ENCODE measurements at regions not wholly inside any gene's neighbourhood (a gene's known extent, or its start where the extent isn't known, plus 50 kb on each side); places are given as distances from the start of the nearest gene placed in this dataset.
"Not testable (repeated sequence)": the region's sequence is repeated elsewhere in the genome, so short reads cannot be mapped to it uniquely, and the experiment has no call there.

GRCh38 chr6:9365378-9365777 is 930.0 kb upstream of the SLC35B3 start:
- DNase-seq = no peak

- no peak for DNase-seq
Measured at GRCh38 chr6:9361749-9362148, 926.4 kb upstream of the SLC35B3 start.

- DNase-seq = no peak
Measured at GRCh38 chr6:9360881-9361280, 925.5 kb upstream of the SLC35B3 start.

GRCh38 chr6:9347608-9348007 is 912.3 kb upstream of the SLC35B3 start:
- no peak for DNase-seq

- no peak for DNase-seq
Measured at GRCh38 chr6:9346923-9347322, 911.6 kb upstream of the SLC35B3 start.

- no peak for DNase-seq
Measured at GRCh38 chr6:9335431-9335830, 900.1 kb upstream of the SLC35B3 start.

- no peak for DNase-seq
Measured at GRCh38 chr6:9334979-9335378, 899.6 kb upstream of the SLC35B3 start.

- DNase-seq = no peak
Measured at GRCh38 chr6:9332241-9332780, 897.0 kb upstream of the SLC35B3 start.

GRCh38 chr6:9316831-9317230 is 881.5 kb upstream of the SLC35B3 start:
- DNase-seq = no peak

GRCh38 chr6:9315966-9316650 is 880.8 kb upstream of the SLC35B3 start:
- DNase-seq = no peak

GRCh38 chr6:9308284-9308683 is 872.9 kb upstream of the SLC35B3 start:
- DNase-seq = no peak

- no peak for DNase-seq
Measured at GRCh38 chr6:9307786-9308185, 872.4 kb upstream of the SLC35B3 start.

GRCh38 chr6:9307187-9307586 is 871.8 kb upstream of the SLC35B3 start:
- DNase-seq = no peak

- DNase-seq = no peak
Measured at GRCh38 chr6:9295644-9296043, 860.3 kb upstream of the SLC35B3 start.

GRCh38 chr6:9292975-9293374 is 857.6 kb upstream of the SLC35B3 start:
- peak; percentile 0 for DNase-seq

GRCh38 chr6:9290342-9290741 is 855.0 kb upstream of the SLC35B3 start:
- not testable (repeated sequence) for DNase-seq

- DNase-seq = no peak
Measured at GRCh38 chr6:9272671-9273070, 837.3 kb upstream of the SLC35B3 start.

GRCh38 chr6:9266741-9267140 is 831.4 kb upstream of the SLC35B3 start:
- no peak for DNase-seq

GRCh38 chr6:9257215-9257614 is 821.9 kb upstream of the SLC35B3 start:
- DNase-seq = no peak

- DNase-seq = no peak
Measured at GRCh38 chr6:9254251-9254650, 818.9 kb upstream of the SLC35B3 start.

GRCh38 chr6:9252799-9253198 is 817.5 kb upstream of the SLC35B3 start:
- DNase-seq = no peak

- peak; percentile 22 for DNase-seq
Measured at GRCh38 chr6:9250852-9251251, 815.5 kb upstream of the SLC35B3 start.

GRCh38 chr6:9248133-9248532 is 812.8 kb upstream of the SLC35B3 start:
- DNase-seq = no peak

GRCh38 chr6:9240861-9241260 is 805.5 kb upstream of the SLC35B3 start:
- no peak for DNase-seq

- DNase-seq = no peak
Measured at GRCh38 chr6:9236443-9236842, 801.1 kb upstream of the SLC35B3 start.
